B cell (primary cell): ENCODE measurements at regions not wholly inside any gene's neighbourhood (a gene's known extent, or its start where the extent isn't known, plus 50 kb on each side); places are given as distances from the start of the nearest gene placed in this dataset.

ENCODE experiments used
- EZH2 ChIP-seq: IDR thresholded peaks from 2 replicates; pipeline ENCODE4 v1.6.1; 2012; ENCODE audit warnings: borderline replicate concordance, low read depth, mild to moderate bottlenecking, moderate library complexity, low read length; ENCODE audit not compliant: insufficient read depth, poor library complexity, severe bottlenecking
- TF ChIP-seq, protein P1 (sequence below): fragments of 200-600 bp; IDR thresholded peaks from one replicate; pipeline ENCODE4 v1.8.0; 2022; ENCODE audit warnings: antibody characterized with exemption, mild to moderate bottlenecking

DNA sequence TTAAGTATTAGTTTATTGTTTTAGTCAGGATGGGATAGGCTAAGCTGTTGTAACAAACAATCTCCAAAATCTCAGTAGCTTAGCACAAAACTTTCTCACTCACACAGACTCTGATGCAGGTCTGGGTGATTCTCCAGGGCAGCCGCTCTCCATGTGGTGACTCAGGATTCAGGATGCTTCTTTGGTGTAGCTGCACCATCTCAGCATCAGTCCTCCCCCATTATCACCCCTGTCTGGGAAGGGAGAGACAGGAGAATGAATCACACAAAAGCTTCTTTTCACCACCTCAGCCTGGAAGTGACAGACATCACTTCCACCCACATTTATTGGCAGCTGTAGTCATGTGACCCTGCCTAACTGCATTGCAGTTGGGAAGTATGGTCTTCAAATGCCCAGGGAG, 142.3 kb downstream of the DICER1 start:
- TF ChIP-seq, protein P1, sequence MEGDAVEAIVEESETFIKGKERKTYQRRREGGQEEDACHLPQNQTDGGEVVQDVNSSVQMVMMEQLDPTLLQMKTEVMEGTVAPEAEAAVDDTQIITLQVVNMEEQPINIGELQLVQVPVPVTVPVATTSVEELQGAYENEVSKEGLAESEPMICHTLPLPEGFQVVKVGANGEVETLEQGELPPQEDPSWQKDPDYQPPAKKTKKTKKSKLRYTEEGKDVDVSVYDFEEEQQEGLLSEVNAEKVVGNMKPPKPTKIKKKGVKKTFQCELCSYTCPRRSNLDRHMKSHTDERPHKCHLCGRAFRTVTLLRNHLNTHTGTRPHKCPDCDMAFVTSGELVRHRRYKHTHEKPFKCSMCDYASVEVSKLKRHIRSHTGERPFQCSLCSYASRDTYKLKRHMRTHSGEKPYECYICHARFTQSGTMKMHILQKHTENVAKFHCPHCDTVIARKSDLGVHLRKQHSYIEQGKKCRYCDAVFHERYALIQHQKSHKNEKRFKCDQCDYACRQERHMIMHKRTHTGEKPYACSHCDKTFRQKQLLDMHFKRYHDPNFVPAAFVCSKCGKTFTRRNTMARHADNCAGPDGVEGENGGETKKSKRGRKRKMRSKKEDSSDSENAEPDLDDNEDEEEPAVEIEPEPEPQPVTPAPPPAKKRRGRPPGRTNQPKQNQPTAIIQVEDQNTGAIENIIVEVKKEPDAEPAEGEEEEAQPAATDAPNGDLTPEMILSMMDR, result no peak
- no peak for TF ChIP-seq EZH2
